Lung (tissue), 11 donors: ENCODE measurements at regions not wholly inside any gene's neighbourhood (a gene's known extent, or its start where the extent isn't known, plus 50 kb on each side); places are given as distances from the start of the nearest gene placed in this dataset.

Experiments
- ATAC-seq: fragments of 200-7000 bp; cut with Tn5 transposase; one replicate; pipeline ENCODE4 v1.9.1; 2020; ENCODE audit warnings: moderate number of reproducible peaks; ENCODE audit not compliant: insufficient read depth, low FRiP score
- DNase-seq, 3 donors: peaks; one replicate each; pipeline ENCODE4 v3.0.0-alpha.2; 2013 to 2017
- H3K27ac ChIP-seq, 2 donors: one replicate each; pipeline ENCODE4 v1.5.1; 2013; ENCODE audit warnings: mild to moderate bottlenecking in 2 of 2, moderate library complexity in 2 of 2, control low read depth in 1 of 2, inconsistent platforms in 1 of 2, low read depth in 1 of 2, low read length in 1 of 2
- H3K27me3 ChIP-seq, 3 donors: one replicate each; pipeline ENCODE4 v1.5.1; 2013; ENCODE audit warnings: low read length in 2 of 3; ENCODE audit not compliant: control insufficient read depth in 3 of 3, insufficient read depth in 3 of 3
- H3K36me3 ChIP-seq, 4 donors: one replicate each; pipeline ENCODE4 v1.5.1; 2013; ENCODE audit warnings: low read length in 4 of 4, mild to moderate bottlenecking in 1 of 4, moderate library complexity in 1 of 4; ENCODE audit not compliant: control insufficient read depth in 4 of 4, insufficient read depth in 4 of 4
- H3K4me1 ChIP-seq, 5 donors: one replicate each; pipeline ENCODE4 v1.5.1; 2013; ENCODE audit warnings: low read length in 5 of 5, mild to moderate bottlenecking in 2 of 5, moderate library complexity in 1 of 5; ENCODE audit not compliant: control insufficient read depth in 5 of 5, insufficient read depth in 5 of 5
- H3K4me3 ChIP-seq: one replicate; pipeline ENCODE4 v1.5.1; 2013; ENCODE audit warnings: mild to moderate bottlenecking, control low read depth, moderate library complexity
- H3K9ac ChIP-seq, 2 donors: one replicate each; pipeline ENCODE4 v1.5.1; 2013; ENCODE audit warnings: low read length in 2 of 2, control low read depth in 1 of 2; ENCODE audit not compliant: insufficient read depth in 1 of 2
- H3K9me3 ChIP-seq, 4 donors: one replicate each; pipeline ENCODE4 v1.5.1; 2013; ENCODE audit warnings: low read length in 3 of 4, mild to moderate bottlenecking in 1 of 4, moderate library complexity in 1 of 4; ENCODE audit not compliant: control insufficient read depth in 4 of 4, insufficient read depth in 3 of 4
- WGBS, 2 donors: extraction: QIAGEN DNeasy Blood & Tissue Kit; methylation state at CpG; one replicate each; pipeline ENCODE4 v1.1.7; 2013; 5-methylcytosine and 5-hydroxymethylcytosine counted together
- TF ChIP-seq, protein P1 (sequence below): IDR thresholded peaks from 2 replicates; pipeline ENCODE4 v1.5.1; 2012; ENCODE audit warnings: mild to moderate bottlenecking; ENCODE audit errors: control extremely low read depth, extremely low read depth
- donor health status: control.
- donor health status: control.
- donor health status: Bipolar disorder and iron deficiency.
- donor health status: healthy.
- donor health status: DM: yes; HTN: yes; CAD: no.

- H3K27me3 ChIP-seq, result no peaks in the 10 kb centered on the region
- H3K27ac ChIP-seq, result no peak overlapping the region
- H3K4me3 ChIP-seq, result no peak overlapping the region
- WGBS, 2 donors, result 86 to 87% methylated on average over 3 of the region's 3 CpGs
- TF ChIP-seq, protein P1, sequence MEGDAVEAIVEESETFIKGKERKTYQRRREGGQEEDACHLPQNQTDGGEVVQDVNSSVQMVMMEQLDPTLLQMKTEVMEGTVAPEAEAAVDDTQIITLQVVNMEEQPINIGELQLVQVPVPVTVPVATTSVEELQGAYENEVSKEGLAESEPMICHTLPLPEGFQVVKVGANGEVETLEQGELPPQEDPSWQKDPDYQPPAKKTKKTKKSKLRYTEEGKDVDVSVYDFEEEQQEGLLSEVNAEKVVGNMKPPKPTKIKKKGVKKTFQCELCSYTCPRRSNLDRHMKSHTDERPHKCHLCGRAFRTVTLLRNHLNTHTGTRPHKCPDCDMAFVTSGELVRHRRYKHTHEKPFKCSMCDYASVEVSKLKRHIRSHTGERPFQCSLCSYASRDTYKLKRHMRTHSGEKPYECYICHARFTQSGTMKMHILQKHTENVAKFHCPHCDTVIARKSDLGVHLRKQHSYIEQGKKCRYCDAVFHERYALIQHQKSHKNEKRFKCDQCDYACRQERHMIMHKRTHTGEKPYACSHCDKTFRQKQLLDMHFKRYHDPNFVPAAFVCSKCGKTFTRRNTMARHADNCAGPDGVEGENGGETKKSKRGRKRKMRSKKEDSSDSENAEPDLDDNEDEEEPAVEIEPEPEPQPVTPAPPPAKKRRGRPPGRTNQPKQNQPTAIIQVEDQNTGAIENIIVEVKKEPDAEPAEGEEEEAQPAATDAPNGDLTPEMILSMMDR, result no peak
- ATAC-seq (no peak), DNase-seq (no peak)
- no peaks in the 10 kb centered on the region for H3K9me3 ChIP-seq
- H3K9ac ChIP-seq, result no peak overlapping the region
- no peaks in the 10 kb centered on the region for H3K36me3 ChIP-seq
- no peaks in the 10 kb centered on the region for H3K4me1 ChIP-seq
Measured at GRCh38 chr4:117267317-117267716, 181.9 kb upstream of the TRAM1L1 start.

DNA sequence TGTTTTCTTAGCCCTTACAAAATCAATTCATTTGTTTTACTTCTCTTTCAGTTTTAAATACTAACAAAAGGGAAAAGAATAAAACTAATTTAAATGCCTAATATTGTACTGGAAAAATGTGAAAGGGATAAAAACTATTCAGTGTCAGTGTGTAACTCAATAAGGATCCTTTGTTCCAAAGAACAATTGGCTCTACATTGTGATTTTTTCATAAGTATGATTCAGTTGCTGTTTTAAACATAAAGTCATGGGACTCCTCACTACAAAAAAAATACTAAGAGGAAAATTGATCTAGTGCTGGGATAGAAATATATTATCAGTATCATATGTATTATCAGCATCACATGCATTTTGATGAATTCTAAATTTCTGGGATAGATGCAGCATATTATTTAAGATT, 199.4 kb upstream of the TRAM1L1 start:
- no peaks in the 10 kb centered on the region for H3K36me3 ChIP-seq
- H3K9me3 ChIP-seq, result no peaks in the 10 kb centered on the region
- H3K4me3 ChIP-seq, result no peak overlapping the region
- H3K27ac ChIP-seq, result no peak overlapping the region
- H3K4me1 ChIP-seq, result no peaks in the 10 kb centered on the region
- ATAC-seq (no peak), DNase-seq (no peak)
- H3K9ac ChIP-seq, result no peak overlapping the region
- TF ChIP-seq, protein P1, result no peak
- no peaks in the 10 kb centered on the region for H3K27me3 ChIP-seq

- TF ChIP-seq, protein P1, result no peak
- 0 to 79% methylated on average over 1 of the region's 1 CpG for WGBS, 2 donors
- Histone ChIP-seq H3K36me3 (no peaks in the 10 kb centered on the region), H3K4me3 (no peak overlapping the region), H3K9ac (no peak overlapping the region), H3K27me3 (no peaks in the 10 kb centered on the region), H3K9me3 (no peaks in the 10 kb centered on the region), H3K4me1 (no peaks in the 10 kb centered on the region), H3K27ac (no peak overlapping the region)
- DNase-seq (no peak), ATAC-seq (no peak)
Measured at GRCh38 chr4:117293784-117294183, 208.4 kb upstream of the TRAM1L1 start.

DNA sequence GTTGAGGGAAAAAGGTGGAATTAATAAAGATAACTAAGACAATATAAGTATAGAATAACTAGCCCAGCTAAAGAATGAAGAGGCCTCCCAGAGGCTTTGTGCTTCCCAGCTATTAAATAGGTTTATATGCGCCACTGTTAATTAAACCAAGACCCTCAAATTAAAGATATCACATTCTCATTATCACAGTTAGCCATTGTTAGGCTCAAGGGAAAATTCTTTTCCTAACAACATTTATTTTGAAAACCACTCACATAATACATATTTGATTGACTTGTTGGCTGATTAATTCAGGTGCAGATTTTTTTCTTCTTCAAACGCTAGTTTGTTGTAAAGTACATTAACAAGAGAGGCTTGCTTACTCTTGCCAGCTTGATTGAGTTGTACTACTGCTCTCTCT, 216.8 kb upstream of the TRAM1L1 start:
- H3K4me3 ChIP-seq, result no peak overlapping the region
- no peak overlapping the region for H3K9ac ChIP-seq
- H3K27ac ChIP-seq, result no peak overlapping the region
- no peaks in the 10 kb centered on the region for H3K27me3 ChIP-seq
- 65 to 75% methylated on average over 2 of the region's 2 CpGs for WGBS, 2 donors
- H3K9me3 ChIP-seq, result no peaks in the 10 kb centered on the region
- no peaks in the 10 kb centered on the region for H3K4me1 ChIP-seq
- H3K36me3 ChIP-seq, result no peaks in the 10 kb centered on the region
- TF ChIP-seq, protein P1, result no peak
- no peak for ATAC-seq
- DNase-seq, result no peak
